ENCODE measurements at regions not wholly inside any gene's neighbourhood (a gene's known extent, or its start where the extent isn't known, plus 50 kb on each side); places are given as distances from the start of the nearest gene placed in this dataset.

GRCh38 chr14:42113358-42114069 is 506.8 kb downstream of the LRFN5 start:
- Mint-ChIP-seq H3K36me3 (ENCODE audit: low read depth) (no peaks in the 10 kb centered on the region), H3K9me3 (peaks cover 24% of the 10 kb centered on the region), H3K27me3 (no peaks in the 10 kb centered on the region), H3K4me1 (no peaks in the 10 kb centered on the region), H3K27ac (no peak overlapping the region), H3K4me3 (no peak overlapping the region)
- ATAC-seq: no peak
- no peak for DNase-seq

DNA sequence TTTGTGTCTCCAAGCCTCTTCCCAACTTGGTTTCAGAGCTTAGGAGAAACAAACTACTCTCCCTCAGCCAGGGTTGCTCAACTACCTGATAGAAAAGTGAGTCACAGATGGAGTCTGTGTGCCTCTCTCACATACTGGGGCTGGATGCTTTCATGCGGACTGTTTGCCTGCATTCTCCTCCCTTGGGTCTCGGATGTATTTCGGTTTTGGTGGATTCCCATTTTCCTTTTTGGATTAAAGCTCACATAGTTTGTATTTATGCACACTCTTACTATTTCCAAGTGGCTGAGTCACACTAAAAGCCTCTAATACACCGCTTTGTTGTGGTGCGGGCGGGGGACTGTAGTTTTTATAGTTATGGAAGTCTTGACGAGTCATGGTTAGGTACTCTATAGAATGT is 505.4 kb downstream of the LRFN5 start:
- ATAC-seq (no peak), DNase-seq (no peak)
- Mint-ChIP-seq H3K4me1 (no peaks in the 10 kb centered on the region), H3K9me3 (peaks cover 24% of the 10 kb centered on the region), H3K4me3 (no peak overlapping the region), H3K36me3 (ENCODE audit: low read depth) (no peaks in the 10 kb centered on the region), H3K27ac (no peak overlapping the region), H3K27me3 (no peaks in the 10 kb centered on the region)

- H3K36me3 Mint-ChIP-seq (ENCODE audit: low read depth): no peaks in the 10 kb centered on the region
- ATAC-seq: no peak
- no peaks in the 10 kb centered on the region for H3K27me3 Mint-ChIP-seq
- no peak overlapping the region for H3K4me3 Mint-ChIP-seq
- no peak for DNase-seq
- H3K27ac Mint-ChIP-seq: no peak overlapping the region
- H3K9me3 Mint-ChIP-seq: peaks cover 24% of the 10 kb centered on the region
- H3K4me1 Mint-ChIP-seq: no peaks in the 10 kb centered on the region
Observed at GRCh38 chr14:42111355-42111754, 504.7 kb downstream of the LRFN5 start.

GRCh38 chr14:42110167-42110566 is 503.5 kb downstream of the LRFN5 start:
- Mint-ChIP-seq H3K9me3 (peaks cover 24% of the 10 kb centered on the region), H3K36me3 (ENCODE audit: low read depth) (no peaks in the 10 kb centered on the region), H3K27me3 (no peaks in the 10 kb centered on the region), H3K4me1 (no peaks in the 10 kb centered on the region), H3K4me3 (no peak overlapping the region), H3K27ac (no peak overlapping the region)
- no peak for ATAC-seq
- DNase-seq: no peak

DNA sequence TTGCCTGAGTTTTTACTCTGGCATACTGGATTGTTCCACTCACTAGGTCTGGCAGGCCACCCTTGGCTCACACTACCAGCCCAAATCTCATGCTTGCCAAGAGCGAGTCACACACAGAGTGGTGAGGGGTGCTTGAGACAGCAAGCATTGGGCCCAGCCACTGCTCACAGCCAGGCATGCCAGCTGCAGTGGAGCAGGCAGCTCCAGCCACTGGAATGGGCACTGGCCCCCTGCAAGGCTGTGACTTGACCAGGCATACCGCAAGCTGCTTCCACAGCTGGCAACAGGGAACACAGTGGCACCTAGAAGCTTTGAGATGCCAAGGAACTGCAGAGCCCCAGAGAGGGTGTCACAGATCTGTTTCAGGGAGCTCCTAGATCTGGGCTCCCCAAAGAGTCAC is 488.5 kb downstream of the LRFN5 start:
- Mint-ChIP-seq H3K4me3 (no peak overlapping the region), H3K4me1 (no peaks in the 10 kb centered on the region), H3K36me3 (ENCODE audit: low read depth) (no peaks in the 10 kb centered on the region), H3K27ac (no peak overlapping the region), H3K9me3 (peaks cover 4% of the 10 kb centered on the region), H3K27me3 (no peaks in the 10 kb centered on the region)
- DNase-seq (no peak), ATAC-seq (no peak)

DNA sequence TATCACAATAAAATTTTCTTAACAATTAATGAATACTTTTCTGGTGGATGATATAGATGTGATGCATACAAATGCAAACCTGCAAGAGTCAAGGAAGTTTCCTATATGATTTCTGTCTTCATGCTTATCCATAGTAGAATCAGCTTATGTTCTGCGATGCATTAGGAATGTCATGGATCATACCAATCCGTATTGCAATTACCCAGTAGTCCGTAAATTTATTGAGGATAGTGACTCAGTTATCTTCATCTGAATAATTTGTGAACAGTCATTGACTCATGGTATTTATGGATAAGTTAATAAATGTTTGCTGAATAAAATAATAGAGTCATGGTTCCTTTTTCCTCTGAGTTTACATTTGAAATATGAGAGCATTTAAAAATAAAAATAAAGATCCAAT is 483.4 kb downstream of the LRFN5 start:
- DNase-seq: no peak
- Mint-ChIP-seq H3K36me3 (ENCODE audit: low read depth) (no peaks in the 10 kb centered on the region), H3K4me3 (no peak overlapping the region), H3K27ac (no peak overlapping the region), H3K27me3 (no peaks in the 10 kb centered on the region), H3K4me1 (no peaks in the 10 kb centered on the region), H3K9me3 (no peaks in the 10 kb centered on the region)
- no peak for ATAC-seq

GRCh38 chr14:42079911-42080310 is 473.2 kb downstream of the LRFN5 start:
- DNase-seq (no peak), ATAC-seq (no peak)
- Mint-ChIP-seq H3K4me3 (no peak overlapping the region), H3K36me3 (ENCODE audit: low read depth) (no peaks in the 10 kb centered on the region), H3K27me3 (no peaks in the 10 kb centered on the region), H3K27ac (no peak overlapping the region), H3K9me3 (peaks cover 12% of the 10 kb centered on the region), H3K4me1 (no peaks in the 10 kb centered on the region)

DNA sequence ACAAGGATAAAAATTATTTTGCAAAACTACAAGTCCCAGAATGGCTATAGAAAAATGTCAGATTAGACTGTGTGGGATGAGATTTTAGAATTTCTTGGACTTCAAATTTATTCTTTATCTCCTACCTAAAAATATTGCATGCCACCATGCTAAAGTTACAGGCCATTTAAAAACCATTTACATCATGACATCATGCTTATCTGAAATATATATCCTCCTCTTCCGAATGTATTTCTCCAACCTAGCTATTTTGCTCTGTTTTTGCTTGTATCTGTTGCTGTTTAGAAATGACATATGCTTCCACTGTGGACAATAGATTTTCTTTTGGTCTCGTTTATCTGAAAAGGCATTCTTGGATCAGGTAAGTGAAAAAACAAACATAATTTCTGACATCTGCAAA is 471.7 kb downstream of the LRFN5 start:
- H3K9me3 Mint-ChIP-seq: peaks cover 12% of the 10 kb centered on the region
- ATAC-seq (no peak), DNase-seq (no peak)
- H3K4me1 Mint-ChIP-seq: no peaks in the 10 kb centered on the region
- no peak overlapping the region for H3K4me3 Mint-ChIP-seq
- no peaks in the 10 kb centered on the region for H3K36me3 Mint-ChIP-seq (ENCODE audit: low read depth)
- no peaks in the 10 kb centered on the region for H3K27me3 Mint-ChIP-seq
- H3K27ac Mint-ChIP-seq: no peak overlapping the region

GRCh38 chr14:42070031-42070430 is 463.4 kb downstream of the LRFN5 start:
- Mint-ChIP-seq H3K36me3 (ENCODE audit: low read depth) (no peaks in the 10 kb centered on the region), H3K9me3 (peaks cover 5% of the 10 kb centered on the region), H3K4me1 (no peaks in the 10 kb centered on the region), H3K4me3 (no peak overlapping the region), H3K27ac (no peak overlapping the region), H3K27me3 (no peaks in the 10 kb centered on the region)
- ATAC-seq (no peak), DNase-seq (no peak)

GRCh38 chr14:42057111-42057510 is 450.4 kb downstream of the LRFN5 start:
- H3K9me3 Mint-ChIP-seq: peaks cover 3% of the 10 kb centered on the region
- H3K4me3 Mint-ChIP-seq: no peak overlapping the region
- DNase-seq (no peak), ATAC-seq (no peak)
- H3K36me3 Mint-ChIP-seq (ENCODE audit: low read depth): no peaks in the 10 kb centered on the region
- no peaks in the 10 kb centered on the region for H3K27me3 Mint-ChIP-seq
- no peak overlapping the region for H3K27ac Mint-ChIP-seq
- no peaks in the 10 kb centered on the region for H3K4me1 Mint-ChIP-seq

DNA sequence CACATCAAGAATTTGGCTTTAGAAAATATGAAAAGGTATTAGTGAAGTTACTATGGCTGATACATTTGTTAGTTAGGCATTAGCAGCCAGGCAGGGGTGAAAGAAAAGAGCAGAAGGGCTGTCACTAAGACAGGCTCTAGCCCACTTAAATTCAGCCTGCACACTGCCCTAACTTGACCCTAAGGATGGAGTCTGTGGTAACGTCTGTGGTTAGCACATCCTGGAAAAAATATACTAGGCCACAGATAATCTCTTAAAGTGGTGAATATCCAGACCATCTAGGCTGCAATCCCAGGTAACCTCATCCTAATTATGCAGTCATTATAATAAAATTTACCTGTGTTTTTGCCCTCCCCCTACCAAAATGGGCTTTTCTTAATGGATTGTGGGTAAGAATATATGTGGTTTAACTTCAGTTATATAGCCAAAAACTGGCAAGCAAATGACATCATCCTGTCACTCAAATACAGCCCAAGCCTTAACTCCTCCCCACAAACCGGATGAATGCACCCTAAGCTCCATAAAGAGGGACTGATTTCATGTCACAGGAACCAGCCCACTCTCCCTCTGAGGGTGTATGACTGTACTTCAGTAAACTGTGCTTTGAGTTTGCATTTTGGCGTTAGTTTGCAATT is 440.9 kb downstream of the LRFN5 start:
- H3K4me1 Mint-ChIP-seq: no peaks in the 10 kb centered on the region
- H3K4me3 Mint-ChIP-seq: no peak overlapping the region
- H3K36me3 Mint-ChIP-seq (ENCODE audit: low read depth): no peaks in the 10 kb centered on the region
- H3K27me3 Mint-ChIP-seq: no peaks in the 10 kb centered on the region
- ATAC-seq: no peak
- no peak overlapping the region for H3K27ac Mint-ChIP-seq
- no peaks in the 10 kb centered on the region for H3K9me3 Mint-ChIP-seq
- DNase-seq: no peak

- DNase-seq: no peak
- no peak overlapping the region for H3K27ac Mint-ChIP-seq
- H3K4me1 Mint-ChIP-seq: no peaks in the 10 kb centered on the region
- H3K27me3 Mint-ChIP-seq: no peaks in the 10 kb centered on the region
- peaks cover 3% of the 10 kb centered on the region for H3K9me3 Mint-ChIP-seq
- no peak for ATAC-seq
- no peaks in the 10 kb centered on the region for H3K36me3 Mint-ChIP-seq (ENCODE audit: low read depth)
- H3K4me3 Mint-ChIP-seq: no peak overlapping the region
Observed at GRCh38 chr14:42045383-42045782, 438.7 kb downstream of the LRFN5 start.

DNA sequence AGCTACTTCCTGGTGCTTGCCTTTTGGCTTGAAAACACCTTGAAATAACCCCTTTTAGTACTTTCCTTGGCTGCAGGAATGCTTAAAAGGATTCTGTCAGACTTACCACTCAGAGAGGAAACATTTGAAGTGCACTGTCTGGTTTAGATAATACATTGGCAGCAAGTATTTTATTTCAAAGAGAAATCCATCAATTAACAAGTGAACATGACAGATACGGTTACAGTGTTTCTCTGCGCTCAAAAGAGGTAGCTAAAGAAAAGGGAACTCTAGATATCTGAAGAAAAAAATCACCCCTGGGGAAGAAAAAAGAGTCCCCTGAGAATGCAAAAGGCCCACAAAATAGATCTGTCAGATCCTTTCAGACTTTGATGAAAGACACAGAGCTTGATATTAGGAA is 421.9 kb downstream of the LRFN5 start:
- Mint-ChIP-seq H3K4me3 (no peak overlapping the region), H3K9me3 (peaks cover 13% of the 10 kb centered on the region), H3K27me3 (no peaks in the 10 kb centered on the region), H3K36me3 (ENCODE audit: low read depth) (no peaks in the 10 kb centered on the region), H3K27ac (no peak overlapping the region), H3K4me1 (no peaks in the 10 kb centered on the region)
- ATAC-seq (no peak), DNase-seq (no peak)

GRCh38 chr14:42027271-42027670 is 420.6 kb downstream of the LRFN5 start:
- no peak for DNase-seq
- ATAC-seq: no peak
- H3K27me3 Mint-ChIP-seq: no peaks in the 10 kb centered on the region
- no peaks in the 10 kb centered on the region for H3K36me3 Mint-ChIP-seq (ENCODE audit: low read depth)
- H3K27ac Mint-ChIP-seq: no peak overlapping the region
- no peaks in the 10 kb centered on the region for H3K4me1 Mint-ChIP-seq
- H3K4me3 Mint-ChIP-seq: no peak overlapping the region
- H3K9me3 Mint-ChIP-seq: peaks cover 13% of the 10 kb centered on the region

DNA sequence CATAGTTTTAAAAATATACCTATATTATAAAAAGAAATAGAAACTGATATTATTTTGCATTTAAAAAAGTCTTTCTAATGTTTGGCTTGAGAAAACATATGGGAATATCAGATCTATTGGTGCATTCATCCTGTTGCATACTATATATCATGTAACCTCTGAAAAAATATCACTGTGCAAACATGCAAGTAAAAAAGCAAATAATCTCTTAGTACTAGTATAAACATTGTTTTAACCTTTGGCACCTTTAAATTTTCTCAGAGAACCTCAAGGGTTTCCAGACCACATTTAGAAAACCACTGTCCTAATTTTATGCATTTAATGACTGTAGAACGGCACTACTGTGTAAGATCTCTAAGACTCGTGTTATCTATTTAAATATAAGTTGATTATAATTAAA is 416.8 kb downstream of the LRFN5 start:
- DNase-seq (no peak), ATAC-seq (no peak)
- Mint-ChIP-seq H3K27me3 (no peaks in the 10 kb centered on the region), H3K4me3 (no peak overlapping the region), H3K36me3 (ENCODE audit: low read depth) (no peaks in the 10 kb centered on the region), H3K27ac (no peak overlapping the region), H3K4me1 (no peaks in the 10 kb centered on the region), H3K9me3 (peaks cover 24% of the 10 kb centered on the region)

DNA sequence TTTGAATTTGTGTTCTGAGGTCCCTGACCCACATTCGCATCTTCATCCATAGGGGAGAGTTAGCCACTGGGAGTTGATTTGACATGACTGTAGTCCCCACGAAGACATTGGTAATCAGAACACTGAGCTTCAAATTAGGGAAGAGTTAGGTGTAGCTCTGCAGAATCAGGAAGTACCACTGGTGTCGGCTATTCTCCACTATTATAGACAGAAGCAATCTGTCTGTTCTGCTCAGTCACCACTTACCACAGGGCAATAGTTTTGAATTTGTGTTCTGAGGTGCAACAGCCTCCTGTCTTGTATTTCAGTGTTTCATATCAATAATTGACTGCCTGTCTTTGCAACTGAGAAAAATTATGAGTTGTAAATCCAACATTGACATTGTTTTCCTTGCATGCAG is 407.6 kb downstream of the LRFN5 start:
- H3K4me1 Mint-ChIP-seq: no peaks in the 10 kb centered on the region
- ATAC-seq: no peak
- no peak overlapping the region for H3K4me3 Mint-ChIP-seq
- no peaks in the 10 kb centered on the region for H3K36me3 Mint-ChIP-seq (ENCODE audit: low read depth)
- H3K27me3 Mint-ChIP-seq: no peaks in the 10 kb centered on the region
- H3K27ac Mint-ChIP-seq: no peak overlapping the region
- DNase-seq: no peak
- H3K9me3 Mint-ChIP-seq: peaks cover 16% of the 10 kb centered on the region
